H1 (cell line): ENCODE measurements at regions not wholly inside any gene's neighbourhood (a gene's known extent, or its start where the extent isn't known, plus 50 kb on each side); places are given as distances from the start of the nearest gene placed in this dataset.

ENCODE experiments used
- CTCF ChIA-PET: fragments of 300-600 bp; sonication (Branson Sonifier 250); formaldehyde crosslinking; loops from one replicate; lab custom pipeline; 2021; ENCODE audit not compliant: partially characterized antibody; lab: Charles Lee
- POLR2A ChIA-PET: fragments of 300-600 bp; sonication (Branson Sonifier 250); formaldehyde crosslinking; loops from one replicate; lab custom pipeline; 2021; ENCODE audit warnings: inconsistent platforms; ENCODE audit not compliant: partially characterized antibody; lab: Charles Lee
- DNase-seq, 2 experiments: peaks; one replicate each; pipeline versions ENCODE4 v3.0.0 to v3.0.0-alpha.2; 2010 to 2022; ENCODE audit warnings: low spot score in 2 of 2, low read depth in 1 of 2, mixed read lengths in 1 of 2
- FAIRE-seq: peaks from 2 replicates; lab custom pipeline; 2011; peaks lifted over from hg19 to GRCh38; lab: Jason Lieb, UNC
- H2AFZ ChIP-seq: 2 replicates; pipeline ENCODE4 v1.8.1; 2012; ENCODE audit warnings: low read length, inconsistent platforms
- H2AK5ac ChIP-seq: 2 replicates; pipeline ENCODE4 v1.6.1; 2013; ENCODE audit warnings: low read depth, low read length
- H2BK120ac ChIP-seq: replicated peaks from 2 replicates; pipeline ENCODE3; 2013; ENCODE audit warnings: low read depth, low read length, inconsistent platforms
- H2BK12ac ChIP-seq: 2 replicates; pipeline ENCODE4 v1.6.1; 2013; ENCODE audit warnings: low read depth, low read length
- H2BK15ac ChIP-seq: 2 replicates; pipeline ENCODE4 v1.6.1; 2013; ENCODE audit warnings: low read length
- H2BK20ac ChIP-seq: 2 replicates; pipeline ENCODE4 v1.6.1; 2013; ENCODE audit warnings: low read length
- H2BK5ac ChIP-seq: 2 replicates; pipeline ENCODE4 v1.6.1; 2013; ENCODE audit warnings: low read depth, low read length
- H3K14ac ChIP-seq: 2 replicates; pipeline ENCODE4 v1.6.1; 2013; ENCODE audit warnings: inconsistent platforms; ENCODE audit not compliant: insufficient read length
- H3K18ac ChIP-seq: 2 replicates; pipeline ENCODE4 v1.6.1; 2013; ENCODE audit warnings: low read length; ENCODE audit errors: extremely low read depth
- H3K23ac ChIP-seq: 2 replicates; pipeline ENCODE4 v1.6.1; 2013; ENCODE audit warnings: inconsistent platforms; ENCODE audit not compliant: insufficient read length
- H3K23me2 ChIP-seq: 2 replicates; pipeline ENCODE4 v1.6.1; 2013; ENCODE audit warnings: low read depth, low read length
- H3K27ac ChIP-seq: 2 replicates; pipeline ENCODE4 v1.6.1; 2011; ENCODE audit warnings: low read depth, low read length, inconsistent platforms
- H3K27me3 ChIP-seq, 4 experiments: replicated peaks in 1 of 4; 1 replicate in 1 of 4; 2 replicates in 3 of 4; pipeline versions ENCODE4 v1.6.1 to v1.8.1; 2011 to 2013; ENCODE audit warnings: low read length in 3 of 4, mild to moderate bottlenecking in 3 of 4, inconsistent platforms in 2 of 4, mixed read lengths in 2 of 4, moderate library complexity in 1 of 4; ENCODE audit not compliant: control insufficient read depth in 3 of 4, insufficient read depth in 3 of 4; ENCODE audit errors: extremely low read depth in 1 of 4
- H3K36me3 ChIP-seq, 4 experiments: 2 replicates each; pipeline versions ENCODE4 v1.6.1 to v1.8.1; 2011 to 2013; ENCODE audit warnings: mild to moderate bottlenecking in 4 of 4, low read length in 3 of 4, moderate library complexity in 2 of 4, control low read depth in 1 of 4, inconsistent platforms in 1 of 4; ENCODE audit not compliant: insufficient read depth in 4 of 4, control insufficient read depth in 2 of 4
- H3K4ac ChIP-seq: replicated peaks from 2 replicates; pipeline ENCODE3; 2013; ENCODE audit warnings: low read length, low read depth, mixed read lengths, inconsistent platforms; ENCODE audit not compliant: insufficient read length
- H3K4me1 ChIP-seq, 4 experiments: replicated peaks in 1 of 4; 1 replicate in 1 of 4; 2 replicates in 3 of 4; pipeline versions ENCODE4 v1.6.1 to v1.8.1; 2011 to 2013; ENCODE audit warnings: low read length in 3 of 4, inconsistent platforms in 2 of 4, mixed read lengths in 1 of 4; ENCODE audit not compliant: insufficient read depth in 4 of 4, control insufficient read depth in 3 of 4
- H3K4me2 ChIP-seq, 2 experiments: 2 replicates each; pipeline versions ENCODE4 v1.6.1 to v1.8.1; 2011 to 2013; ENCODE audit warnings: low read depth in 2 of 2, low read length in 2 of 2, control low read depth in 1 of 2, inconsistent platforms in 1 of 2, mild to moderate bottlenecking in 1 of 2; ENCODE audit not compliant: insufficient read depth in 1 of 2
- H3K4me3 ChIP-seq, 4 experiments: fragments of 200-600, 300-600 bp in 1 of 4; sonication (generic), shearing (Covaris generic), sonication (Bioruptor Twin) in 1 of 4; 2 replicates each; pipeline versions ENCODE4 v1.5.1 to v1.8.1; 2011 to 2016; ENCODE audit warnings: low read length in 4 of 4, low read depth in 3 of 4, control low read depth in 2 of 4, inconsistent platforms in 2 of 4, mild to moderate bottlenecking in 2 of 4, mixed read lengths in 1 of 4, moderate library complexity in 1 of 4; ENCODE audit not compliant: insufficient read depth in 2 of 4; ENCODE audit errors: extremely low read depth in 1 of 4
- H3K56ac ChIP-seq: replicated peaks from 2 replicates; pipeline ENCODE3; 2013; ENCODE audit warnings: low read depth, mild to moderate bottlenecking, mixed read lengths, low read length, inconsistent platforms; ENCODE audit not compliant: insufficient read length
- H3K79me1 ChIP-seq: 2 replicates; pipeline ENCODE4 v1.6.1; 2013; ENCODE audit warnings: low read depth, low read length, control low read depth
- H3K79me2 ChIP-seq, 2 experiments: 2 replicates each; pipeline versions ENCODE4 v1.6.1 to v1.8.1; 2012 to 2013; ENCODE audit warnings: low read length in 2 of 2, mild to moderate bottlenecking in 2 of 2, inconsistent platforms in 1 of 2; ENCODE audit not compliant: insufficient read depth in 2 of 2, control insufficient read depth in 1 of 2
- H3K9ac ChIP-seq, 4 experiments: replicated peaks in 1 of 4; 1 replicate in 1 of 4; 2 replicates in 3 of 4; pipeline versions ENCODE4 v1.6.1 to v1.8.1; 2011 to 2013; ENCODE audit warnings: low read depth in 3 of 4, low read length in 3 of 4, control low read depth in 2 of 4, mild to moderate bottlenecking in 2 of 4, moderate library complexity in 2 of 4, inconsistent platforms in 1 of 4; ENCODE audit errors: extremely low read depth in 1 of 4
- H3K9me3 ChIP-seq, 2 experiments: 2 replicates each; pipeline versions ENCODE4 v1.6.1 to v1.8.1; 2012 to 2013; ENCODE audit warnings: mild to moderate bottlenecking in 2 of 2, moderate library complexity in 2 of 2, control low read depth in 1 of 2, inconsistent platforms in 1 of 2, low read depth in 1 of 2, low read length in 1 of 2, mixed read lengths in 1 of 2; ENCODE audit not compliant: insufficient read depth in 2 of 2
- H4K20me1 ChIP-seq, 2 experiments: replicated peaks in 1 of 2; 2 replicates each; pipeline versions ENCODE3 to v1.8.1; 2011 to 2013; ENCODE audit warnings: inconsistent platforms in 2 of 2, low read length in 2 of 2, mild to moderate bottlenecking in 1 of 2; ENCODE audit not compliant: insufficient read depth in 2 of 2, control insufficient read depth in 1 of 2
- H4K5ac ChIP-seq: 2 replicates; pipeline ENCODE4 v1.6.1; 2013; ENCODE audit warnings: low read length, low read depth, mixed read lengths, inconsistent platforms; ENCODE audit not compliant: insufficient read length
- H4K8ac ChIP-seq: 2 replicates; pipeline ENCODE4 v1.8.0; 2013; ENCODE audit warnings: mild to moderate bottlenecking, moderate library complexity, low read length, inconsistent platforms; ENCODE audit not compliant: insufficient read depth; ENCODE audit errors: extremely low read depth
- H4K91ac ChIP-seq: replicated peaks from 2 replicates; pipeline ENCODE3; 2013; ENCODE audit warnings: low read length, mixed read lengths, inconsistent platforms; ENCODE audit not compliant: insufficient read length
- ASH2L ChIP-seq: fragments of 200-600, 300-600 bp; sonication (generic); IDR thresholded peaks from one replicate; pipeline ENCODE4 v1.7.1; 2017; ENCODE audit warnings: low read length
- BCL11A ChIP-seq, 2 experiments: IDR thresholded peaks; one replicate each; pipeline ENCODE4 v1.6.1; 2011; ENCODE audit warnings: low read depth in 2 of 2, low read length in 2 of 2, mild to moderate bottlenecking in 2 of 2
- CHD2 ChIP-seq: IDR thresholded peaks from 2 replicates; pipeline ENCODE4 v1.6.1; 2012; ENCODE audit warnings: low read length, improper control_type of control experiment
- EP300 ChIP-seq, 2 experiments: IDR thresholded peaks; 1 replicate in 1 of 2; 2 replicates in 1 of 2; pipeline ENCODE4 v1.6.1; 2011 to 2012; ENCODE audit warnings: low read depth in 2 of 2, low read length in 2 of 2, mild to moderate bottlenecking in 2 of 2, borderline replicate concordance in 1 of 2, inconsistent platforms in 1 of 2, moderate library complexity in 1 of 2
- HDAC6 ChIP-seq: IDR thresholded peaks from one replicate; pipeline ENCODE4 v1.7.1; 2012; ENCODE audit warnings: low read depth, mild to moderate bottlenecking, inconsistent platforms, low read length, moderate library complexity
- JUN ChIP-seq: IDR thresholded peaks from 2 replicates; pipeline ENCODE4 v1.6.1; 2011; ENCODE audit warnings: low read depth, mild to moderate bottlenecking, improper control_type of control experiment, low read length
- KDM1A ChIP-seq: fragments of 200-600, 300-600 bp; sonication (generic); IDR thresholded peaks from 2 replicates; pipeline ENCODE4 v1.7.1; 2016; ENCODE audit warnings: mild to moderate bottlenecking, low read length, borderline replicate concordance
- KDM4A ChIP-seq: IDR thresholded peaks from one replicate; pipeline ENCODE4 v1.7.1; 2012; ENCODE audit warnings: low read depth, mild to moderate bottlenecking, moderate library complexity, low read length, inconsistent platforms; ENCODE audit not compliant: severe bottlenecking
- POLR2A ChIP-seq, 2 experiments: IDR thresholded peaks; 1 replicate in 1 of 2; 2 replicates in 1 of 2; pipeline ENCODE4 v1.6.1; 2011; ENCODE audit warnings: low read depth in 2 of 2, low read length in 2 of 2, mild to moderate bottlenecking in 2 of 2; ENCODE audit errors: control extremely low read depth in 1 of 2
- SIX5 ChIP-seq: IDR thresholded peaks from 2 replicates; pipeline ENCODE4 v1.6.1; 2011; ENCODE audit warnings: mild to moderate bottlenecking, low read depth, low read length
- TAF1 ChIP-seq: IDR thresholded peaks from 2 replicates; pipeline ENCODE4 v1.6.1; 2011; ENCODE audit warnings: mild to moderate bottlenecking, low read depth, low read length
- TCF12 ChIP-seq: IDR thresholded peaks from 2 replicates; pipeline ENCODE4 v1.6.1; 2011; ENCODE audit warnings: low read depth, mild to moderate bottlenecking, low read length
- TEAD4 ChIP-seq: IDR thresholded peaks from 2 replicates; pipeline ENCODE4 v1.6.1; 2012; ENCODE audit warnings: low read depth, low read length, inconsistent platforms, mixed read lengths
- ZNF274 ChIP-seq: IDR thresholded peaks from 2 replicates; pipeline ENCODE4 v1.7.0; 2012; ENCODE audit warnings: low read length, borderline replicate concordance; ENCODE audit errors: extremely low read depth
- WGBS, 2 experiments: shearing (Covaris generic) in 1 of 2; methylation state at CpG; one replicate each; pipeline versions ENCODE4 v1.1.6 to v1.1.7; 2013 to 2015; ENCODE audit warnings: low lambda C conversion rate in 2 of 2, mixed read lengths in 2 of 2, inconsistent platforms in 1 of 2, low coverage in 1 of 2, missing lambda C conversion rate in 1 of 2; ENCODE audit not compliant: insufficient replicate concordance in 2 of 2, insufficient coverage in 1 of 2, insufficient read length in 1 of 2; ENCODE audit errors: extremely low coverage in 1 of 2, missing lambda C conversion rate in 1 of 2; 5-methylcytosine and 5-hydroxymethylcytosine counted together

DNA sequence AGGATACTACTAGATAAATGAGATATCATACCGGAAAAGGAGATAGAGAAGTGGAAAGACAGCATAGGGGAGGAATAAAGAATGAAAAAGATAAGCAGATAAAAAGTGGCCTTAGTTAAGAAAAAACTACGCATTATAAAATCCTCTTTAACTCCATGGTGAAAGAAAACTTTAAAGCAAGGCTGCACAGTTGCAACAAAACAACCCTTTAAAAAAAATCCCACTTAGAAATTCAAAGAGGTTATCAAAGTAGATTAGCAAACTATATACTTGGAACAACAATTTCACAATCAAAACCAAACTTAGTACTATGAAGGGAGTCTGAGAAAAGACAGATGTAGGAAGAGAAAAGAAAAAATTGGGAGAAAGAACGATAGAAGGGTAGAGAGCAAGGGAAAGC lies 133.4 kb upstream of the OSR1 start:
- Histone ChIP-seq H2BK20ac (no peak overlapping the region), H3K27ac (no peak overlapping the region), H2BK120ac (no peak overlapping the region), H3K9ac (no peak overlapping the region), H3K4me1 (no peaks in the 10 kb centered on the region), H4K20me1 (no peaks in the 10 kb centered on the region), H3K14ac (no peak overlapping the region), H3K18ac (no peak overlapping the region), H3K23me2 (no peaks in the 10 kb centered on the region), H3K4ac (no peak overlapping the region), H4K5ac (no peak overlapping the region), H3K79me1 (no peaks in the 10 kb centered on the region), H3K79me2 (no peaks in the 10 kb centered on the region), H2BK15ac (no peak overlapping the region), H3K27me3 (no peaks in the 10 kb centered on the region), H4K8ac (no peak overlapping the region), H3K4me3 (no peak overlapping the region), H2AK5ac (no peak overlapping the region), H3K36me3 (no peaks in the 10 kb centered on the region), H4K91ac (no peak overlapping the region), H2BK12ac (no peak overlapping the region), H2AFZ (no peak overlapping the region), H3K9me3 (no peaks in the 10 kb centered on the region), H2BK5ac (no peak overlapping the region), H3K56ac (no peak overlapping the region), H3K23ac (no peak overlapping the region), H3K4me2 (no peak overlapping the region)
- DNase-seq = no peak
- CTCF ChIA-PET = no interaction called here
- WGBS, 2 experiments = 89 to 100% methylated on average over 1 to 3 of the region's 3 CpGs
- FAIRE-seq = no peak
- POLR2A ChIA-PET = no interaction called here
- TF ChIP-seq ZNF274 = no peak
- TF ChIP-seq HDAC6 = no peak
- no peak for TF ChIP-seq CHD2
- no peak for TF ChIP-seq KDM1A
- TF ChIP-seq TEAD4 = no peak
- no peak for TF ChIP-seq TCF12
- no peak for TF ChIP-seq ASH2L
- TF ChIP-seq EP300 (IDR thresholded peaks at IDR 0.05; ENCODE audit: borderline replicate concordance in 1 of 2, low read depth in 2 of 2, low read length in 2 of 2) = no peak
- no peak for TF ChIP-seq SIX5
- TF ChIP-seq BCL11A (IDR thresholded peaks at IDR 0.05; ENCODE audit: low read depth in 2 of 2, low read length in 2 of 2) = no peak
- TF ChIP-seq KDM4A = no peak
- TF ChIP-seq TAF1 = no peak
- TF ChIP-seq POLR2A (IDR thresholded peaks at IDR 0.05; ENCODE audit: control extremely low read depth in 1 of 2, low read depth in 2 of 2, low read length in 2 of 2) = no peak
- no peak for TF ChIP-seq JUN
